MCF 10A (cell line): ENCODE measurements at regions not wholly inside any gene's neighbourhood (a gene's known extent, or its start where the extent isn't known, plus 50 kb on each side); places are given as distances from the start of the nearest gene placed in this dataset.

Source experiments
- BruUV-seq: library from RNA; stranded (reverse); fragments of 400-500 nt; replicated peaks from 2 replicates; lab custom pipeline; 2021; lab: Mats Ljungman, UMichigan
- CTCF ChIA-PET: fragments of 300-600 bp; sonication (Branson Sonifier 250); formaldehyde crosslinking; extraction: SDS; loops from one replicate; lab custom pipeline; 2021; ENCODE audit warnings: antibody characterized with exemption, inconsistent platforms; lab: Yijun Ruan, JAX
- POLR2A ChIA-PET: fragments of 300-600, 350-650 bp; sonication (Branson Sonifier 250); formaldehyde crosslinking; extraction: SDS; loops from one replicate; lab custom pipeline; 2020; ENCODE audit warnings: antibody characterized with exemption, inconsistent platforms; lab: Yijun Ruan, JAX
- DNase-seq: peaks from one replicate; pipeline ENCODE4 v3.0.0-alpha.2; 2018; ENCODE audit not compliant: unreplicated experiment
- H3K27ac Mint-ChIP-seq: one replicate; pipeline ENCODE4 v1.8.0; 2022; ENCODE audit warnings: mild to moderate bottlenecking, low read depth, mixed read lengths; ENCODE audit not compliant: unreplicated experiment
- H3K27me3 Mint-ChIP-seq: one replicate; pipeline ENCODE4 v1.8.0; 2022; ENCODE audit warnings: mixed read lengths; ENCODE audit not compliant: insufficient read depth, unreplicated experiment
- H3K36me3 Mint-ChIP-seq: one replicate; pipeline ENCODE4 v1.8.0; 2022; ENCODE audit warnings: mild to moderate bottlenecking, moderate library complexity, mixed read lengths; ENCODE audit not compliant: insufficient read depth, unreplicated experiment
- H3K4me1 Mint-ChIP-seq: one replicate; pipeline ENCODE4 v1.8.0; 2022; ENCODE audit warnings: mixed read lengths; ENCODE audit not compliant: insufficient read depth, unreplicated experiment
- H3K4me3 Mint-ChIP-seq: one replicate; pipeline ENCODE4 v1.8.0; 2022; ENCODE audit warnings: mild to moderate bottlenecking, moderate library complexity, mixed read lengths; ENCODE audit not compliant: unreplicated experiment
- H3K9me3 Mint-ChIP-seq: one replicate; pipeline ENCODE4 v1.8.0; 2022; ENCODE audit warnings: mixed read lengths; ENCODE audit not compliant: unreplicated experiment
- intact Hi-C: fragments of 100-400 bp; cut with micrococcal nuclease; formaldehyde crosslinking; loops from 2 replicates; pipeline ENCODE4 v1.14.1; 2022
- TF ChIP-seq, protein P1 (sequence below): fragments of 200-600 bp; IDR thresholded peaks from one replicate; pipeline ENCODE4 v1.8.0; 2022; ENCODE audit warnings: antibody characterized with exemption, mild to moderate bottlenecking; ENCODE audit not compliant: unreplicated experiment

GRCh38 chr14:53567236-53567780, 389.3 kb downstream of the BMP4 start:
- ChIA-PET CTCF (interaction anchor here (0.9 to 1.6 kb wide), 3 partner anchors 28 to 781 kb away, joined by 3 to 6 read pairs (median 5); no protein-coding TSS in a partner anchor), POLR2A (interaction anchor here (0.6 kb wide), 2 partner anchors 32 to 644 kb away, joined by 3 read pairs; no protein-coding TSS in a partner anchor)
- Mint-ChIP-seq H3K4me1 (no peaks in the 10 kb centered on the region), H3K36me3 (no peaks in the 10 kb centered on the region), H3K4me3 (no peak overlapping the region), H3K27ac (no peak overlapping the region), H3K27me3 (no peaks in the 10 kb centered on the region), H3K9me3 (peaks cover 3% of the 10 kb centered on the region)
- DNase-seq = no peak
- TF ChIP-seq, protein P1, sequence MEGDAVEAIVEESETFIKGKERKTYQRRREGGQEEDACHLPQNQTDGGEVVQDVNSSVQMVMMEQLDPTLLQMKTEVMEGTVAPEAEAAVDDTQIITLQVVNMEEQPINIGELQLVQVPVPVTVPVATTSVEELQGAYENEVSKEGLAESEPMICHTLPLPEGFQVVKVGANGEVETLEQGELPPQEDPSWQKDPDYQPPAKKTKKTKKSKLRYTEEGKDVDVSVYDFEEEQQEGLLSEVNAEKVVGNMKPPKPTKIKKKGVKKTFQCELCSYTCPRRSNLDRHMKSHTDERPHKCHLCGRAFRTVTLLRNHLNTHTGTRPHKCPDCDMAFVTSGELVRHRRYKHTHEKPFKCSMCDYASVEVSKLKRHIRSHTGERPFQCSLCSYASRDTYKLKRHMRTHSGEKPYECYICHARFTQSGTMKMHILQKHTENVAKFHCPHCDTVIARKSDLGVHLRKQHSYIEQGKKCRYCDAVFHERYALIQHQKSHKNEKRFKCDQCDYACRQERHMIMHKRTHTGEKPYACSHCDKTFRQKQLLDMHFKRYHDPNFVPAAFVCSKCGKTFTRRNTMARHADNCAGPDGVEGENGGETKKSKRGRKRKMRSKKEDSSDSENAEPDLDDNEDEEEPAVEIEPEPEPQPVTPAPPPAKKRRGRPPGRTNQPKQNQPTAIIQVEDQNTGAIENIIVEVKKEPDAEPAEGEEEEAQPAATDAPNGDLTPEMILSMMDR = no peak
- intact Hi-C loops = no loop called here
- BruUV-seq = no TSS peak

DNA sequence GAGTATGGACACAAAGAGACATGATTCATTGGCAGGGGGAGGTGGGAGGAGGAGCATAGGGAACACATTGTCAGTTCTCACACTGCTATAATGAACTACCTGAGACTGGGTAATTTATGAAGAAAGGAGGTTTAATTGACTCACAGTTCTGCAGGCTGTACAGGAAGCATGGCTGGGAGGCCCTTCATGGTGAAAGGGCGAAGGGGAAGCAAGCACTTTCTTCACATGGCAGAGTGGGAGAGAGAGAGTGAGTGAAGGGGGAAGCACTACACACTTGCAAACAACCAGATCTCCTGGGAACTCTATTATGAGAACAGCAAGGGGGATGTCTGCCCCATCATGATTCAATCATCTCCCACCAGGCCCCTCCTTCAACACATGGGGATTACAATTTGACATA, 391.8 kb downstream of the BMP4 start:
- H3K9me3 Mint-ChIP-seq = peaks cover 9% of the 10 kb centered on the region
- intact Hi-C loops = no loop called here
- DNase-seq = no peak
- no TSS peak for BruUV-seq
- no peak overlapping the region for H3K27ac Mint-ChIP-seq
- H3K4me3 Mint-ChIP-seq = no peak overlapping the region
- CTCF ChIA-PET = interaction anchor here (1.4 kb wide), 1 partner anchor 132 kb away, joined by 4 read pairs; no protein-coding TSS in a partner anchor
- no peaks in the 10 kb centered on the region for H3K27me3 Mint-ChIP-seq
- POLR2A ChIA-PET = interaction anchor here (0.8 to 1.0 kb wide), 2 partner anchors 9 to 40 kb away, joined by 3 read pairs; no protein-coding TSS in a partner anchor
- H3K36me3 Mint-ChIP-seq = no peaks in the 10 kb centered on the region
- TF ChIP-seq, protein P1 = no peak
- no peaks in the 10 kb centered on the region for H3K4me1 Mint-ChIP-seq

DNA sequence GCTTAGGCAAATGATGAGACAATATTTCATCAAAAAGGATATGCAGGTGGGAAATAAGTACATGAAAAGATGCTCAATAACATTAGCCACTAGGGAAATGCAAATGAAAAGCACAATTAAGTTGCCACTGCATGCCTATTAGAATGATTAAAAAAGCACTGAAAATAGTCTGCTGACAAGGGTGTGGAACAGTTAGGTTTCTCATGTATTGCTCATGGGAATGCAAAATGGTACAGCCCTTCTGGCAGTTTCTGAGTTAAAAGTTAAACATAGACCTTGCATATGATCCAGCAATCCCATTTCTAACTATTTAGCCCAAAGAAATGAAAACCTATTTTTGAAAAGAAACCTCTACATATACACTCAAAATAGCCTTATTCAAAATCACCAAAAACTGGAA, 393.0 kb downstream of the BMP4 start:
- intact Hi-C loops = no loop called here
- no peak overlapping the region for H3K4me3 Mint-ChIP-seq
- no TSS peak for BruUV-seq
- H3K36me3 Mint-ChIP-seq = no peaks in the 10 kb centered on the region
- no peak overlapping the region for H3K27ac Mint-ChIP-seq
- H3K27me3 Mint-ChIP-seq = no peaks in the 10 kb centered on the region
- TF ChIP-seq, protein P1 = no peak
- no peak for DNase-seq
- H3K9me3 Mint-ChIP-seq = peaks cover 9% of the 10 kb centered on the region
- POLR2A ChIA-PET = interaction anchor here (1.0 to 1.2 kb wide), 2 partner anchors 8 to 11 kb away, joined by 3 read pairs; no protein-coding TSS in a partner anchor
- no peaks in the 10 kb centered on the region for H3K4me1 Mint-ChIP-seq
- CTCF ChIA-PET = interaction anchor here (1.4 kb wide), 1 partner anchor 131 kb away, joined by 4 read pairs; no protein-coding TSS in a partner anchor

DNA sequence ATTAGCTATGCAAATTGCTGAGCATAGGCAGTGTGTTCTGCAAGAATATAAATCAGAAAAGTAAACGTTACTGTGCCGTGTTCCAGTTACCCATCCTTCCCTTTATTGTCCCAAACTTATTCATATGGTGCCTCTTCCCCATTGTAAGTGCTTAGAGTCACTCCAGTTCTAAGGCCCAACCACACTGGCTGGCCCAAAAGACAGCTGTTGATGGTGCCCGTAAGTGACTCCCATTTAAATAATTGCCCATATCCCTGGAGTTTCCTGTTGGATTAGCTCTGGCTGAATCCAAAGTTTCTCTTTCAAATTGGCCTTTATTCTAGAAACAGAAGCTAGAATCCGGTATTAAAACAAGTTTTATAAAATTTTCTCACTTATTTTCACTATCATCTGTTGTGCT, 400.1 kb upstream of the DDHD1 start:
- Mint-ChIP-seq H3K36me3 (no peaks in the 10 kb centered on the region), H3K27ac (no peak overlapping the region), H3K27me3 (no peaks in the 10 kb centered on the region), H3K4me1 (no peaks in the 10 kb centered on the region), H3K4me3 (no peak overlapping the region), H3K9me3 (no peaks in the 10 kb centered on the region)
- ChIA-PET POLR2A (interaction anchor here (0.7 to 1.3 kb wide), 3 partner anchors 11 to 108 kb away, joined by 3 read pairs; no protein-coding TSS in a partner anchor), CTCF (interaction anchor here (1.2 kb wide), 1 partner anchor 258 kb away, joined by 3 read pairs; no protein-coding TSS in a partner anchor)
- TF ChIP-seq, protein P1 = no peak
- no TSS peak for BruUV-seq
- intact Hi-C loops = no loop called here
- no peak for DNase-seq
